Hepatocyte (in vitro differentiated cells): ENCODE measurements at regions not wholly inside any gene's neighbourhood (a gene's known extent, or its start where the extent isn't known, plus 50 kb on each side); places are given as distances from the start of the nearest gene placed in this dataset.

Experiments
- DNase-seq: peaks from one replicate; pipeline ENCODE4 v3.0.0-alpha.2; 2016; ENCODE audit warnings: low spot score
- H2AFZ ChIP-seq: fragments of 200-600 bp; sonication (generic); 2 replicates; pipeline ENCODE4 v1.6.0; 2016; ENCODE audit warnings: antibody characterized with exemption, mild to moderate bottlenecking
- H3K27ac ChIP-seq: fragments of 200-600 bp; sonication (generic); 2 replicates; pipeline ENCODE4 v1.5.1; 2016; ENCODE audit warnings: mild to moderate bottlenecking
- H3K27me3 ChIP-seq: fragments of 200-600 bp; sonication (generic); 2 replicates; pipeline ENCODE4 v1.6.1; 2016
- H3K36me3 ChIP-seq: fragments of 200-600 bp; sonication (generic); replicated peaks from 2 replicates; pipeline ENCODE4 v1.5.1; 2016; ENCODE audit warnings: low read depth; ENCODE audit not compliant: insufficient read depth
- H3K4me1 ChIP-seq: fragments of 200-600 bp; sonication (generic); 2 replicates; pipeline ENCODE4 v1.5.1; 2016; ENCODE audit warnings: mild to moderate bottlenecking, moderate library complexity; ENCODE audit not compliant: insufficient read depth
- H3K4me2 ChIP-seq: fragments of 200-600 bp; sonication (generic); 2 replicates; pipeline ENCODE4 v1.6.0; 2016
- H3K4me3 ChIP-seq: fragments of 200-600 bp; sonication (generic); 2 replicates; pipeline ENCODE4 v1.5.1; 2016; ENCODE audit warnings: mild to moderate bottlenecking
- H3K79me2 ChIP-seq: fragments of 200-600 bp; sonication (generic); 2 replicates; pipeline ENCODE4 v1.6.0; 2017; ENCODE audit warnings: mild to moderate bottlenecking
- H3K9me2 ChIP-seq: fragments of 200-600 bp; sonication (generic); replicated peaks from 2 replicates; pipeline ENCODE4 v1.6.0; 2017; ENCODE audit warnings: mild to moderate bottlenecking; ENCODE audit not compliant: insufficient read depth
- H3K9me3 ChIP-seq: fragments of 200-600 bp; sonication (generic); 2 replicates; pipeline ENCODE4 v1.5.1; 2016; ENCODE audit warnings: low read depth, mild to moderate bottlenecking
- H4K20me1 ChIP-seq: fragments of 200-600 bp; sonication (generic); 2 replicates; pipeline ENCODE4 v1.6.0; 2016; ENCODE audit warnings: mild to moderate bottlenecking; ENCODE audit not compliant: insufficient read depth, poor library complexity, severe bottlenecking
- CTCF ChIP-seq: fragments of 200-600 bp; sonication (generic); IDR thresholded peaks from 2 replicates; pipeline ENCODE4 v1.5.1; 2016; ENCODE audit warnings: antibody characterized with exemption, mild to moderate bottlenecking; ENCODE audit not compliant: poor library complexity
- EZH2 ChIP-seq: fragments of 200-600 bp; sonication (generic); IDR thresholded peaks from 2 replicates; pipeline ENCODE4 v1.6.1; 2016; ENCODE audit warnings: antibody characterized with exemption, mild to moderate bottlenecking, borderline replicate concordance
- EZH2phosphoT487 ChIP-seq: fragments of 200-600 bp; sonication (generic); IDR thresholded peaks from one replicate; pipeline ENCODE4 v1.6.1; 2018; ENCODE audit warnings: antibody characterized with exemption, mild to moderate bottlenecking, low read depth, moderate library complexity; ENCODE audit not compliant: unreplicated experiment, severe bottlenecking
- WGBS: methylation state at CpG from one replicate; pipeline ENCODE4 v1.1.6; 2016; ENCODE audit warnings: low lambda C conversion rate; ENCODE audit errors: missing lambda C conversion rate; 5-methylcytosine and 5-hydroxymethylcytosine counted together

GRCh38 chr6:74289884-74290283 is 593.9 kb downstream of the CD109 start:
- no peak overlapping the region for H3K4me3 ChIP-seq
- H3K36me3 ChIP-seq, result no peaks in the 10 kb centered on the region
- H3K79me2 ChIP-seq, result no peaks in the 10 kb centered on the region
- H2AFZ ChIP-seq, result no peak overlapping the region
- WGBS, result 44% methylated on average over 3 of the region's 3 CpGs
- TF ChIP-seq EZH2phosphoT487 (no peak), EZH2 (no peak), CTCF (no peak)
- no peaks in the 10 kb centered on the region for H3K4me1 ChIP-seq
- peak; percentile 7 for DNase-seq
- no peaks in the 10 kb centered on the region for H3K9me2 ChIP-seq
- H3K27me3 ChIP-seq, result no peaks in the 10 kb centered on the region
- no peaks in the 10 kb centered on the region for H4K20me1 ChIP-seq
- no peak overlapping the region for H3K27ac ChIP-seq
- no peak overlapping the region for H3K4me2 ChIP-seq
- H3K9me3 ChIP-seq, result no peaks in the 10 kb centered on the region

DNA sequence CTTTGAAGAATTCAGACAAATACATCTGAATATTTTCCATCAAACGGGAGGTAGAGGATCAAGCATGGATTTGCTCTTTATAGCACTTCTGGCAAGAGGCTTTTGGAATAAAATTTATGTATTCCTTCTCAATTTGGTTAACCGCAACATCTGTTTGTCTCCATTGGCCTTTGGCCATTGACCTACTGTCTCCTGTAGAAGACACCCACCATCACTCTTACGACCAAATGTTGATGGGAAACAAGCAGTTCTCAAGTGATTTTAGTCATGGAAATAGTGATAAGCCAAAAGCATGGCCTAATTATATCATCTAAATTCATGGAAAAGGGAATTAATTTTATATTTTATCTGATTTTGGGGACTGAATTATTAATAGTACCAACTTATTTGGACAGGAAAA is 591.9 kb downstream of the CD109 start:
- H3K4me1 ChIP-seq, result no peaks in the 10 kb centered on the region
- no peak overlapping the region for H3K27ac ChIP-seq
- H4K20me1 ChIP-seq, result no peaks in the 10 kb centered on the region
- DNase-seq, result no peak
- H3K79me2 ChIP-seq, result no peaks in the 10 kb centered on the region
- no peaks in the 10 kb centered on the region for H3K9me3 ChIP-seq
- no peak overlapping the region for H3K4me3 ChIP-seq
- no peak overlapping the region for H2AFZ ChIP-seq
- no peaks in the 10 kb centered on the region for H3K36me3 ChIP-seq
- TF ChIP-seq EZH2, result no peak
- no peak for TF ChIP-seq CTCF
- H3K9me2 ChIP-seq, result no peaks in the 10 kb centered on the region
- H3K27me3 ChIP-seq, result no peaks in the 10 kb centered on the region
- no peak overlapping the region for H3K4me2 ChIP-seq
- WGBS, result 92% methylated on average over 3 of the region's 3 CpGs

DNA sequence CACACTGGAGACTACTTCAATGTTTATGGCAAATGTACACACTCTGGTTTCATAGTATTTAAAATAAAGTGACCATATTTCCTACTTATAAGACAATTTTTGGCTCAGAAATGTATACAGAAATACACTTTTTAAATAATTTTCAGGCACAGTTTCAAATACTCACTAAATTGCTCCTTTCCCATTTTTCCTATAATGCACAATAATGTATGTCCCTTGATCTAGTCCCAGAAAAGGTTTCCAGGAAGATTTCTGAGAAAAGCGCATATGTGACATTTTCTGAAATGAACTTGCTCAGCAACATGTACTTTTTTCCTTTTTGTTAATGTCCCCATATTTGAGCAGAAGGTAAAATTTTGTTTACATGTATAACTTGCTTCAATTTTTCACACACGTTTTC is 591.4 kb downstream of the CD109 start:
- Histone ChIP-seq H3K27me3 (no peaks in the 10 kb centered on the region), H2AFZ (no peak overlapping the region), H3K9me3 (no peaks in the 10 kb centered on the region), H4K20me1 (no peaks in the 10 kb centered on the region), H3K79me2 (no peaks in the 10 kb centered on the region), H3K9me2 (no peaks in the 10 kb centered on the region), H3K27ac (no peak overlapping the region), H3K4me2 (no peak overlapping the region), H3K4me1 (no peaks in the 10 kb centered on the region), H3K4me3 (no peak overlapping the region), H3K36me3 (no peaks in the 10 kb centered on the region)
- DNase-seq, result no peak
- 80% methylated on average over 2 of the region's 2 CpGs for WGBS
- TF ChIP-seq EZH2phosphoT487 (no peak), EZH2 (no peak), CTCF (no peak)

- no peaks in the 10 kb centered on the region for H3K9me2 ChIP-seq
- H3K27me3 ChIP-seq, result no peaks in the 10 kb centered on the region
- no peaks in the 10 kb centered on the region for H3K9me3 ChIP-seq
- TF ChIP-seq EZH2 (no peak), CTCF (no peak), EZH2phosphoT487 (no peak)
- no peak overlapping the region for H2AFZ ChIP-seq
- no peaks in the 10 kb centered on the region for H3K36me3 ChIP-seq
- H3K4me2 ChIP-seq, result no peak overlapping the region
- no peak overlapping the region for H3K27ac ChIP-seq
- no peaks in the 10 kb centered on the region for H3K79me2 ChIP-seq
- no peaks in the 10 kb centered on the region for H4K20me1 ChIP-seq
- no peak overlapping the region for H3K4me3 ChIP-seq
- no peaks in the 10 kb centered on the region for H3K4me1 ChIP-seq
- DNase-seq, result no peak
Observed at GRCh38 chr6:74284284-74284683, 588.3 kb downstream of the CD109 start.
